ENCODE measurements at regions not wholly inside any gene's neighbourhood (a gene's known extent, or its start where the extent isn't known, plus 50 kb on each side); places are given as distances from the start of the nearest gene placed in this dataset.

DNA sequence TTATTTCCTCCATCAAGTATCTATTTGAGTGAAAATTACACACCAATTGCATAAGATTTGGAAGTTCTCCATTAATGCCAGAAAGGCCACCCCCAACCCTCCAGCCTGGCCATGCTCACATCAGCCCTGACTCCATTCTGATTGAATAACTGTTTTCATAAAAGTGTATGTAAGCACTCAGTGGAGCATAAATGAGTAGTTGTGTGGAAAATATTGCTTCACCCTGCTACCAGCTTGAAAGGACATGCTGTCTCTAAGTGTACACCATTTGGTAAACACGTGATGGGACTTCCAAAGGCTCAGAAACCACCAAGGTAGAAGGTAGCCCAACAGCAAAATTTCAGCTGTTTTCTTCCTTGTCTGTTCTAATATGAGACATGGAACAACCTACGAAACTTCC lies 393.8 kb downstream of the ZNF385D start:
- Histone ChIP-seq H3K79me2 (ENCODE audit: control insufficient read depth, insufficient read depth, low read length, poor library complexity) (no peaks in the 10 kb centered on the region), H3K36me3 (ENCODE audit: control insufficient read depth in 1 of 2, insufficient read depth in 2 of 2, low read length in 2 of 2) (no peaks in the 10 kb centered on the region), H2BK5ac (ENCODE audit: low read depth, low read length, poor library complexity) (no peak overlapping the region), H3K9me3 (ENCODE audit: insufficient read depth, low read depth, low read length) (no peaks in the 10 kb centered on the region), H3K79me1 (ENCODE audit: low read length) (no peaks in the 10 kb centered on the region), H3K4me1 (ENCODE audit: control insufficient read depth in 1 of 2, insufficient read depth in 2 of 2, low read length in 2 of 2) (no peaks in the 10 kb centered on the region), H2BK120ac (ENCODE audit: insufficient read depth, low read length, poor library complexity) (no peak overlapping the region), H4K8ac (ENCODE audit: low read depth, low read length) (no peak overlapping the region), H3K4me2 (ENCODE audit: low read length) (no peak overlapping the region), H3K4ac (ENCODE audit: low read depth, low read length) (no peak overlapping the region), H3K27me3 (ENCODE audit: insufficient read depth, low read length) (no peaks in the 10 kb centered on the region), H4K91ac (ENCODE audit: low read depth, low read length) (no peak overlapping the region), H2AFZ (ENCODE audit: insufficient read depth, low read length, poor library complexity) (no peak overlapping the region), H2BK12ac (ENCODE audit: low read length) (no peak overlapping the region), H3K18ac (ENCODE audit: low read length) (no peak overlapping the region), H3K9ac (ENCODE audit: low read length) (peak overlapping the region; percentile 65), H4K12ac (ENCODE audit: low read depth, low read length) (no peak overlapping the region), H3K27ac (ENCODE audit: low read depth, low read length) (no peak overlapping the region), H3K23ac (ENCODE audit: low read length) (no peak overlapping the region), H3K4me3 (ENCODE audit: low read depth, low read length) (no peak overlapping the region), H2AK5ac (ENCODE audit: low read length) (no peak overlapping the region), H3K14ac (ENCODE audit: low read length) (no peak overlapping the region)
- no CpG with 5 or more reads among the region's 2 CpGs for WGBS (ENCODE audit: extremely low coverage, insufficient coverage, insufficient read length)
- DNase-seq = no peak

DNA sequence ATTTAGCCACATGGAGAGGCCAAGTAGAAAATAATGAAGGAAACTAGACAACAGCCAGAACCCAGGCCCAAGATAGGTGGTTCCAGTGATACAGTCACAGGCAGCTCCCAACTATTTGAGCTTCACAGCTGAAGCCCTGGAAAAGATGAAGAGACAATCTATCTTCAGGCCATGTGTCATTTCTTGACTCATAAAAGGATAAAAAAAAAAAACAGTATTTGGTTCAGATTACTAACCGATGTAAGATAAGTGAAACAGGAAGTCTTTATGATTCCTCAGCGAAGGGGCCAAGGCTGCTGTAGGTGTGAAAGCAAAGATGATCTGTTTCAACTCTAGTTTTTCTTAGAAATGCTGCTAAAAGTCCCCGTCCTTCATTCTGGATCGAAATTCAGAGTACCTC lies 394.6 kb downstream of the ZNF385D start:
- no peak overlapping the region for H3K23ac ChIP-seq (ENCODE audit: low read length)

DNA sequence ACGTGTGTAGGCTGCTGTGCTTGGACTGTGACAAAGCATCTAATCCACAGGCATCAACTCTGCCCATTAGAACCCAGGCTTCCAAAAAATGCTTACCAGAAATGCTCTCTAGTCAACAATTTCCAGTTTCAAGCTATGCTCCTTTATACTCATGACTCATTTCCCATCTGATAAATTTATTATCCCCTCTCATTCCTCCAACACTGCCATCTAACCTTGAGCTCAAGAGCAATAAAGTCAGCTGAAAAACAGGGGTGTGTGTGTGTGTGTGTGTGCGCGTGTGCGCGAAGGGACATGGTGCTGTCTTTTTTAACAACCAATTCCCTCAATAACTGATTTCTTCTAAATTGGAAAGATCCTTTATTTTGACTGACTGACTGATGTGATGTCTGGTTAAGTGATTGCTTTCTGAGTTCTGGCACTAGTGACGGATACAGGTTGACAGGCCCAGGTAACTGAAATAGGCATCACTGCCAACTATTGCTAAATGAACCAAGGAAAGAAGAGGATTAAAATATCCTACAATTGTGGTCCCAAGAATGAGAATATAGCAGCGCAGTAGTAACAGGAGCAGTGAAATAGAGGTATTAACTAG lies 405.5 kb downstream of the ZNF385D start:
- Histone ChIP-seq H3K4me3 (ENCODE audit: low read depth, low read length) (no peak overlapping the region), H3K9ac (ENCODE audit: low read length) (no peak overlapping the region), H4K8ac (ENCODE audit: low read depth, low read length) (no peak overlapping the region), H2AK5ac (ENCODE audit: low read length) (no peak overlapping the region), H3K27ac (ENCODE audit: low read depth, low read length) (no peak overlapping the region), H2BK5ac (ENCODE audit: low read depth, low read length, poor library complexity) (no peak overlapping the region), H3K18ac (ENCODE audit: low read length) (no peak overlapping the region), H3K79me1 (ENCODE audit: low read length) (no peaks in the 10 kb centered on the region), H2BK12ac (ENCODE audit: low read length) (no peak overlapping the region), H3K4me2 (ENCODE audit: low read length) (no peak overlapping the region), H4K12ac (ENCODE audit: low read depth, low read length) (no peak overlapping the region), H2AFZ (ENCODE audit: insufficient read depth, low read length, poor library complexity) (no peak overlapping the region), H3K4ac (ENCODE audit: low read depth, low read length) (no peak overlapping the region), H3K27me3 (ENCODE audit: insufficient read depth, low read length) (no peaks in the 10 kb centered on the region), H3K36me3 (ENCODE audit: control insufficient read depth in 1 of 2, insufficient read depth in 2 of 2, low read length in 2 of 2) (peaks cover 0 to 1% of the 10 kb centered on the region in 2 experiments), H3K79me2 (ENCODE audit: control insufficient read depth, insufficient read depth, low read length, poor library complexity) (no peaks in the 10 kb centered on the region), H3K4me1 (ENCODE audit: control insufficient read depth in 1 of 2, insufficient read depth in 2 of 2, low read length in 2 of 2) (no peaks in the 10 kb centered on the region), H3K23ac (ENCODE audit: low read length) (no peak overlapping the region), H3K9me3 (ENCODE audit: insufficient read depth, low read depth, low read length) (no peaks in the 10 kb centered on the region), H2BK120ac (ENCODE audit: insufficient read depth, low read length, poor library complexity) (no peak overlapping the region), H3K14ac (ENCODE audit: low read length) (no peak overlapping the region), H4K91ac (ENCODE audit: low read depth, low read length) (no peak overlapping the region)
- no CpG with 5 or more reads among the region's 7 CpGs for WGBS (ENCODE audit: extremely low coverage, insufficient coverage, insufficient read length)
- DNase-seq = no peak

More for the DNA sequence above, 394.6 kb downstream of the ZNF385D start:
- Histone ChIP-seq H3K18ac (ENCODE audit: low read length) (no peak overlapping the region), H3K4me1 (ENCODE audit: control insufficient read depth in 1 of 2, insufficient read depth in 2 of 2, low read length in 2 of 2) (no peaks in the 10 kb centered on the region), H3K4me2 (ENCODE audit: low read length) (no peak overlapping the region), H2BK12ac (ENCODE audit: low read length) (no peak overlapping the region), H3K79me1 (ENCODE audit: low read length) (no peaks in the 10 kb centered on the region), H3K27me3 (ENCODE audit: insufficient read depth, low read length) (no peaks in the 10 kb centered on the region), H3K27ac (ENCODE audit: low read depth, low read length) (no peak overlapping the region), H3K79me2 (ENCODE audit: control insufficient read depth, insufficient read depth, low read length, poor library complexity) (no peaks in the 10 kb centered on the region), H4K8ac (ENCODE audit: low read depth, low read length) (no peak overlapping the region), H2BK5ac (ENCODE audit: low read depth, low read length, poor library complexity) (no peak overlapping the region), H3K9ac (ENCODE audit: low read length) (no peak overlapping the region), H2AK5ac (ENCODE audit: low read length) (no peak overlapping the region), H4K12ac (ENCODE audit: low read depth, low read length) (no peak overlapping the region), H3K4me3 (ENCODE audit: low read depth, low read length) (no peak overlapping the region), H3K14ac (ENCODE audit: low read length) (no peak overlapping the region), H2AFZ (ENCODE audit: insufficient read depth, low read length, poor library complexity) (no peak overlapping the region), H4K91ac (ENCODE audit: low read depth, low read length) (no peak overlapping the region), H2BK120ac (ENCODE audit: insufficient read depth, low read length, poor library complexity) (no peak overlapping the region), H3K36me3 (ENCODE audit: control insufficient read depth in 1 of 2, insufficient read depth in 2 of 2, low read length in 2 of 2) (no peaks in the 10 kb centered on the region), H3K4ac (ENCODE audit: low read depth, low read length) (no peak overlapping the region), H3K9me3 (ENCODE audit: insufficient read depth, low read depth, low read length) (no peaks in the 10 kb centered on the region)
- no CpG with 5 or more reads among the region's 4 CpGs for WGBS (ENCODE audit: extremely low coverage, insufficient coverage, insufficient read length)
- DNase-seq = no peak

DNA sequence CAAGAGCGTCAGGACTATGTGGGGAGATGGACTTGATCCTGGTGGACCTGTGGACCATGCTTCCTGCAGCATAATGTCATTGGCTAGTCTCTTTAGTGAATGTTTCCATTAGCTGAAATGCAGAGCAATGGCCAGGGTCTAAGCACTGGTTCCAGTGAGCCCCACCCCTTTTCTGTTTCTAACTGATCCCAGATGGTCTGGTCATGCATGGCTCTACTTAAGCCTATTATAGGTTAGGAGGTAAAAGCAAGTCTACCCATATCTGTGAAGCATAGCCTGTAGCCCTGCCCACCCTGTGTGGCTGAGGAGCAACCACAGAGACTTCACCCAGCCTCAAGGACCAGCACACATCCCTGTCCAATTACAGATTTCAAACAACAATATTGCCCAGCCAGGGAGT lies 419.2 kb downstream of the ZNF385D start:
- no peaks in the 10 kb centered on the region for H3K79me1 ChIP-seq (ENCODE audit: low read length)
- H4K91ac ChIP-seq (ENCODE audit: low read depth, low read length) = no peak overlapping the region
- H3K27me3 ChIP-seq (ENCODE audit: insufficient read depth, low read length) = no peaks in the 10 kb centered on the region
- H3K18ac ChIP-seq (ENCODE audit: low read length) = no peak overlapping the region
- no peak overlapping the region for H3K4me2 ChIP-seq (ENCODE audit: low read length)
- H3K23ac ChIP-seq (ENCODE audit: low read length) = no peak overlapping the region
- no peaks in the 10 kb centered on the region for H3K36me3 ChIP-seq (ENCODE audit: control insufficient read depth in 1 of 2, insufficient read depth in 2 of 2, low read length in 2 of 2)
- H3K4ac ChIP-seq (ENCODE audit: low read depth, low read length) = no peak overlapping the region
- peak overlapping the region; percentile 17 for H2AK5ac ChIP-seq (ENCODE audit: low read length)
- H3K4me1 ChIP-seq (ENCODE audit: control insufficient read depth in 1 of 2, insufficient read depth in 2 of 2, low read length in 2 of 2) = peaks cover 0 to 3% of the 10 kb centered on the region in 2 experiments
- no peaks in the 10 kb centered on the region for H3K79me2 ChIP-seq (ENCODE audit: control insufficient read depth, insufficient read depth, low read length, poor library complexity)
- no peak overlapping the region for H2BK5ac ChIP-seq (ENCODE audit: low read depth, low read length, poor library complexity)
- no CpG with 5 or more reads among the region's 1 CpG for WGBS (ENCODE audit: extremely low coverage, insufficient coverage, insufficient read length)
- H2BK12ac ChIP-seq (ENCODE audit: low read length) = no peak overlapping the region
- H2AFZ ChIP-seq (ENCODE audit: insufficient read depth, low read length, poor library complexity) = no peak overlapping the region
- peak overlapping the region; percentile 30 for H3K14ac ChIP-seq (ENCODE audit: low read length)
- no peak overlapping the region for H2BK120ac ChIP-seq (ENCODE audit: insufficient read depth, low read length, poor library complexity)
- H3K4me3 ChIP-seq (ENCODE audit: low read depth, low read length) = no peak overlapping the region
- no peaks in the 10 kb centered on the region for H3K9me3 ChIP-seq (ENCODE audit: insufficient read depth, low read depth, low read length)
- no peak for DNase-seq
- H3K9ac ChIP-seq (ENCODE audit: low read length) = no peak overlapping the region
- no peak overlapping the region for H4K12ac ChIP-seq (ENCODE audit: low read depth, low read length)
- no peak overlapping the region for H3K27ac ChIP-seq (ENCODE audit: low read depth, low read length)
- no peak overlapping the region for H4K8ac ChIP-seq (ENCODE audit: low read depth, low read length)

Measured in trophoblast cell (in vitro differentiated cells and primary cell).